Keratinocyte (primary cell): ENCODE measurements at regions not wholly inside any gene's neighbourhood (a gene's known extent, or its start where the extent isn't known, plus 50 kb on each side); places are given as distances from the start of the nearest gene placed in this dataset.

ENCODE experiments used
- DNase-seq: peaks from one replicate; pipeline ENCODE4 v3.0.0-alpha.2; 2011; ENCODE audit warnings: low read depth, missing footprints, low spot score
- FAIRE-seq: peaks from 2 replicates; lab custom pipeline; 2011; peaks lifted over from hg19 to GRCh38; lab: Jason Lieb, UNC
- H2AFZ ChIP-seq: 2 replicates; pipeline ENCODE4 v1.6.0; 2012; ENCODE audit warnings: low read length, control low read depth, inconsistent platforms; ENCODE audit not compliant: control insufficient read depth
- H3K27ac ChIP-seq: 2 replicates; pipeline ENCODE4 v1.5.1; 2011; ENCODE audit warnings: low read length; ENCODE audit not compliant: control insufficient read depth, insufficient read depth
- H3K27me3 ChIP-seq: 3 replicates; pipeline ENCODE4 v1.6.0; 2011; ENCODE audit warnings: low read length; ENCODE audit not compliant: control insufficient read depth, insufficient read depth; ENCODE audit errors: extremely low read depth
- H3K36me3 ChIP-seq, 2 experiments: 2 replicates in 1 of 2; 3 replicates in 1 of 2; pipeline ENCODE4 v1.5.1; 2011; ENCODE audit warnings: low read length in 2 of 2, mild to moderate bottlenecking in 1 of 2; ENCODE audit not compliant: control insufficient read depth in 2 of 2, insufficient read depth in 2 of 2; ENCODE audit errors: extremely low read depth in 1 of 2
- H3K4me1 ChIP-seq: 3 replicates; pipeline ENCODE4 v1.5.1; 2011; ENCODE audit warnings: low read length; ENCODE audit not compliant: control insufficient read depth, insufficient read depth; ENCODE audit errors: extremely low read depth
- H3K4me2 ChIP-seq: 3 replicates; pipeline ENCODE4 v1.6.0; 2011; ENCODE audit warnings: low read depth, low read length; ENCODE audit not compliant: control insufficient read depth, insufficient read depth; ENCODE audit errors: extremely low read depth
- H3K4me3 ChIP-seq, 3 experiments: fragments of 200-600 bp in 1 of 3; sonication (generic) in 1 of 3; 2 replicates in 2 of 3; 3 replicates in 1 of 3; pipeline ENCODE4 v1.5.1; 2011 to 2016; ENCODE audit warnings: low read length in 3 of 3, mild to moderate bottlenecking in 3 of 3, control low read depth in 2 of 3, inconsistent platforms in 1 of 3, low read depth in 1 of 3, mixed read lengths in 1 of 3, mixed run types in 1 of 3, moderate library complexity in 1 of 3; ENCODE audit not compliant: control insufficient read depth in 2 of 3, insufficient read depth in 2 of 3; ENCODE audit errors: extremely low read depth in 1 of 3
- H3K79me2 ChIP-seq: 2 replicates; pipeline ENCODE4 v1.6.0; 2012; ENCODE audit warnings: low read length; ENCODE audit not compliant: control insufficient read depth, insufficient read depth
- H3K9ac ChIP-seq: 3 replicates; pipeline ENCODE4 v1.6.0; 2011; ENCODE audit warnings: low read length; ENCODE audit not compliant: control insufficient read depth, insufficient read depth; ENCODE audit errors: extremely low read depth
- H3K9me1 ChIP-seq: 3 replicates; pipeline ENCODE4 v1.6.0; 2011; ENCODE audit warnings: low read length; ENCODE audit not compliant: control insufficient read depth, insufficient read depth; ENCODE audit errors: extremely low read depth
- H3K9me3 ChIP-seq: 2 replicates; pipeline ENCODE4 v1.5.1; 2012; ENCODE audit warnings: low read depth, low read length; ENCODE audit not compliant: control insufficient read depth
- H4K20me1 ChIP-seq: 3 replicates; pipeline ENCODE4 v1.6.0; 2011; ENCODE audit warnings: low read length; ENCODE audit not compliant: control insufficient read depth, insufficient read depth; ENCODE audit errors: extremely low read depth
- EZH2 ChIP-seq: IDR thresholded peaks from one replicate; pipeline ENCODE4 v1.6.1; 2012; ENCODE audit warnings: inconsistent platforms, mild to moderate bottlenecking, low read length, moderate library complexity
- dilution Hi-C: fragments of 300-500 bp; cut with MboI; formaldehyde crosslinking; loops from one replicate; pipeline ENCODE4 v1.7.0; 2020; ENCODE audit warnings: low sequenced_read_pairs; ENCODE audit not compliant: extremely low pct_ligation_motif_present
- TF ChIP-seq, protein P1 (sequence below), 3 experiments: IDR thresholded peaks in 1 of 3; conservative IDR thresholded peaks in 1 of 3; optimal IDR thresholded peaks in 1 of 3; 2 replicates in 2 of 3; 3 replicates in 1 of 3; pipeline versions ENCODE3 to v1.5.1; 2011; ENCODE audit warnings: low read length in 3 of 3, mild to moderate bottlenecking in 3 of 3, moderate library complexity in 2 of 3, control low read depth in 1 of 3, inconsistent platforms in 1 of 3; ENCODE audit not compliant: insufficient read depth in 2 of 3; ENCODE audit errors: extremely low read depth in 1 of 3

GRCh38 chr6:147829418-147829817, 320.9 kb downstream of the SAMD5 start:
- H3K9me1 ChIP-seq, result no peaks in the 10 kb centered on the region
- no peaks in the 10 kb centered on the region for H4K20me1 ChIP-seq
- no peak overlapping the region for H3K4me2 ChIP-seq
- DNase-seq (no peak), FAIRE-seq (no peak)
- H3K4me1 ChIP-seq, result no peaks in the 10 kb centered on the region
- H3K27me3 ChIP-seq, result no peaks in the 10 kb centered on the region
- H2AFZ ChIP-seq, result no peak overlapping the region
- no peaks in the 10 kb centered on the region for H3K79me2 ChIP-seq
- H3K27ac ChIP-seq, result no peak overlapping the region
- H3K36me3 ChIP-seq, result no peaks in the 10 kb centered on the region
- TF ChIP-seq EZH2, result no peak
- TF ChIP-seq, protein P1, sequence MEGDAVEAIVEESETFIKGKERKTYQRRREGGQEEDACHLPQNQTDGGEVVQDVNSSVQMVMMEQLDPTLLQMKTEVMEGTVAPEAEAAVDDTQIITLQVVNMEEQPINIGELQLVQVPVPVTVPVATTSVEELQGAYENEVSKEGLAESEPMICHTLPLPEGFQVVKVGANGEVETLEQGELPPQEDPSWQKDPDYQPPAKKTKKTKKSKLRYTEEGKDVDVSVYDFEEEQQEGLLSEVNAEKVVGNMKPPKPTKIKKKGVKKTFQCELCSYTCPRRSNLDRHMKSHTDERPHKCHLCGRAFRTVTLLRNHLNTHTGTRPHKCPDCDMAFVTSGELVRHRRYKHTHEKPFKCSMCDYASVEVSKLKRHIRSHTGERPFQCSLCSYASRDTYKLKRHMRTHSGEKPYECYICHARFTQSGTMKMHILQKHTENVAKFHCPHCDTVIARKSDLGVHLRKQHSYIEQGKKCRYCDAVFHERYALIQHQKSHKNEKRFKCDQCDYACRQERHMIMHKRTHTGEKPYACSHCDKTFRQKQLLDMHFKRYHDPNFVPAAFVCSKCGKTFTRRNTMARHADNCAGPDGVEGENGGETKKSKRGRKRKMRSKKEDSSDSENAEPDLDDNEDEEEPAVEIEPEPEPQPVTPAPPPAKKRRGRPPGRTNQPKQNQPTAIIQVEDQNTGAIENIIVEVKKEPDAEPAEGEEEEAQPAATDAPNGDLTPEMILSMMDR (optimal IDR thresholded peaks at IDR 0.05 in 1 of 3, IDR thresholded peaks at IDR 0.05 in 1 of 3, conservative IDR thresholded peaks at IDR 0.05 in 1 of 3; ENCODE audit: extremely low read depth in 1 of 3, insufficient read depth in 2 of 3, low read length in 3 of 3), result no peak
- H3K9ac ChIP-seq, result no peak overlapping the region
- H3K4me3 ChIP-seq, result no peak overlapping the region
- dilution Hi-C loops, result no loop called here
- no peaks in the 10 kb centered on the region for H3K9me3 ChIP-seq

DNA sequence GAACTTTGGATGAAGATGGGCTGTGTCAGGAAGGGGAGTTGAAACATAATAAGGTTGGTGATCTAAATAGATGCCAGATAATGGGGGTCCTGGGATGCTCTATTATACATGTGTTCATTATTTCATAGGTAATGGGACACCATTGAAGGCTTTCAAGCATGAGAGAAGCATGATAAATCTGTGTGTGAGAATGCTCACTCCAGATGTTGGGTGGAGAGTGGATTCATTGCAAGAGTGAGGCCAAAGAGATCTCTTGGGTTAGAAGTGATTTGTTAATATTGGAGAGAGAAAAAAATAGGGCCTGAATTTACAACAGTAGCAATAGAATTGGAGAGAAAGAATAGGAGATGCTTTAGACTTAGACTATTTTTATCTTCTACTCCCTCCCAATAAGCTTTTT, 321.3 kb downstream of the SAMD5 start:
- DNase-seq, result no peak
- Histone ChIP-seq H4K20me1 (no peaks in the 10 kb centered on the region), H3K4me3 (no peak overlapping the region), H3K9ac (no peak overlapping the region), H3K9me1 (no peaks in the 10 kb centered on the region), H3K79me2 (no peaks in the 10 kb centered on the region), H3K4me1 (no peaks in the 10 kb centered on the region), H3K9me3 (no peaks in the 10 kb centered on the region), H3K4me2 (no peak overlapping the region), H2AFZ (no peak overlapping the region), H3K27me3 (no peaks in the 10 kb centered on the region), H3K27ac (no peak overlapping the region), H3K36me3 (no peaks in the 10 kb centered on the region)
- dilution Hi-C loops, result no loop called here
- TF ChIP-seq EZH2, result no peak
- TF ChIP-seq, protein P1 (optimal IDR thresholded peaks at IDR 0.05 in 1 of 3, IDR thresholded peaks at IDR 0.05 in 1 of 3, conservative IDR thresholded peaks at IDR 0.05 in 1 of 3; ENCODE audit: extremely low read depth in 1 of 3, insufficient read depth in 2 of 3, low read length in 3 of 3), result no peak
- no peak for FAIRE-seq
